Adrenal gland (tissue), 5 donors: ENCODE measurements at regions not wholly inside any gene's neighbourhood (a gene's known extent, or its start where the extent isn't known, plus 50 kb on each side); places are given as distances from the start of the nearest gene placed in this dataset.

Source experiments
- CTCF ChIP-seq, 6 experiments: fragments of 450-650 bp in 4 of 6; fragments of 200-600 bp in 2 of 6; sonication (generic) in 1 of 6; IDR thresholded peaks; 1 replicate in 5 of 6; 2 replicates in 1 of 6; pipeline versions ENCODE4 v1.5.1 to v1.8.0; 2016 to 2021; ENCODE audit warnings: antibody characterized with exemption in 6 of 6, mild to moderate bottlenecking in 2 of 6, moderate library complexity in 1 of 6
- POLR2A ChIP-seq, 2 donors: fragments of 450-650 bp; IDR thresholded peaks; one replicate each; pipeline ENCODE4 v1.6.1; 2017; ENCODE audit warnings: antibody characterized with exemption in 2 of 2, mild to moderate bottlenecking in 2 of 2, moderate library complexity in 1 of 2
- donor health status: DM: no; HTN: no; CAD: no.

GRCh38 chr7:155360495-155361345 lies 63.0 kb downstream of the INSIG1 start:
- TF ChIP-seq POLR2A (IDR thresholded peaks at IDR 0.05) (no peak), CTCF (IDR thresholded peaks at IDR 0.05) (no peak)
